ENCODE measurements at regions not wholly inside any gene's neighbourhood (a gene's known extent, or its start where the extent isn't known, plus 50 kb on each side); places are given as distances from the start of the nearest gene placed in this dataset.

DNA sequence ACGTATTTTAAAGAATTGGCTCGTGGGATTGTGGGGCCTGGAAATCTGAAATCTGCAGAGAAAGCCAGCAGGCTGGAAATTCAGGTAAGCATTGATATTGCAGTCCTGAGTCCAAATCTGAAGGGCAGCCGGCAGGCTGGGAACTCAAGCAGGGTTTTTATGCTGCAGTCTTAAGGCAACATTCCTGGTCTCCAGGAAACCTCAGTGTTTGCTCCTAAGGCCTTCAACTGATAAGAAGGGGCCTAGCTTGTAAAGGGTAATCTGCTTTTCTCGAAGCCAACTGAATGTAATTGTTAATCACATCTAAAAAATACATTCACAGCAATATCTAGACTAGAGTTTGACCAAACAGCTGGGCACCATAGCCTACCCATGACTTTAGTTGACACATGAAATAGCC lies 154.4 kb downstream of the EFNB2 start:
- DNase-seq: peak; percentile 56

DNA sequence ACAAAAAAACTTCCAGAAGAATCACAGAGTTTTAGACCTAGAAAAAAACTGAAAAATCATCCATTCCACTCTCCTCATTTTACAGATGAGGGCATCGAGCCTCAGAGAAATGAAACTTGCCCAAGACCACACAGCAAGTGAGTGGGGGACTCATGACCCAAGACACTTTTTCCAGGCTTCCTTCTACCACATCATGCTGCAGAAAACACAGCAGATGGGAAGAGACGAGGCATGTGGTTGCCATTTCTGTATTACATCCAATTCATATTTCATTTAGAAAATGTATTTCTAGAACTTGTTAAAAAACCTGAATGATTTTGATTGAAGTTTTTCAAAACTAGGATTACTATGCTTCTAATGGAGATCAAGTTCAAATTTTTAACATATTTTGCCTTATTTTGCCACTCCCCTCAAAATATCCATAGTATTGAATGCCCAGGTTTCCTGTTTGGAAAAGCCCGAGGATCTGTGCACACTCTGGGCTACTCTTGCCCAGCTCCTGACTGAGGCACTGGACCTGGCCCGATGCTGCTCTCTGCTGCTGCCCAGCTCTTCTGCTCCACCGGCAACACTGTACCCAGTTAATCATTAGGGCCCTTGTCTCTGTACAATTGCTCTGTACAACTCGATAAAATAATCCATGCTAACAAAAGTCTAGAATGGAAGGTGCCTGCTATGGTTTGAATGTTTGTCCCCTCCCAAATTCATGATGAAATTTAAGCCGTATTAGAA lies 157.4 kb downstream of the EFNB2 start:
- DNase-seq: no peak

DNA sequence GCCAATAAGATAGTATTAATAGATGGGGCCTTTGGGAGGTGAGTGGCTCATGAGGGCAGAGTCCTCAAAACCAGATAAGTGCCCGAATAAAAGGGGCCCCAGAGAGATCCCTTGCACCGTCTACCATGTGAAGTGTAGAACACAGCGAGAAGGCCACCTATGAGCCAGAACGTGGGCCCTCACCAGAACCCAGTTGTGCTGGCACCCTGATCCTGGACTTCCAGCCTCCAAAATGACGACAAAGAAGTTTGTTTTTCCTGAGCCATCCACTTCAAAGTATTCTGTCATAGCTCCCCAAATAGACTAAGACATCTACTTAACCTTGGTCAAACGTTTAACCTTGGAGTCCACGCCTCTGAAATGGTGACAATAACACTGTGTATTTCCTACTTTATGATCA lies 158.1 kb downstream of the EFNB2 start:
- no peak for DNase-seq

DNA sequence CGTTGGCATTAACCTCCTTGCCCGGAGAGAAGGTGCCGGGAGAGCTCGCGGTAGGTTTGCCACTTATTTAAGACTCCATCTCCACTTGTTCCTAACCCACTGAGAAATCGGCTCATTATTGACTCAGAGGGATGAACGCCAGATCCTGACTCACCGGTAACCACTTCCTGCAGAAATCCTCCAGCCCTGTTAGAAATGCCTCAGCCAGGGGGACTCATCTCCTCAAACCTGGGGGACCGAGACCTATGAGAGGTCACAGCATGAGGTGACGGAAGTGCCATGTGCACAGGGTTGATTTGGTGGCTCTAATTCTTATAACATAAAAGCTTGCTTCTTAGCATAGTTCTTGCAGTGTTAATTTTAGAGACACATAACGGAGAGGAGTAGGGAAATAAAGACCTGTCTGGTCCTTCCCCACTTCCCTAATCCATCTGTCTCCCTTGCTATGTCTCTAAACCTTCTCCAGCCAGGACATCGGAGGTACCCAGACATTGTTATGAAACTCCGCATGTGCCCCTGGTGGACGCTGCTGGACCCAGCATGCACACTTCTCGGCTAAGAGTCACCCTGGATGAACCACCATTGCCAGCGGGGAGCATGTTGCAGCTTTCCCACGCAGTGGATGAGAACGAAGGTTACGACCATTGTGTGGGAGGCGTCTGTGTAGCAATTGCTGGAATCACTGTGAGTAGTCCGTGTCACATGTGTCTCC lies 158.9 kb downstream of the EFNB2 start:
- peak; percentile 87 for DNase-seq

DNA sequence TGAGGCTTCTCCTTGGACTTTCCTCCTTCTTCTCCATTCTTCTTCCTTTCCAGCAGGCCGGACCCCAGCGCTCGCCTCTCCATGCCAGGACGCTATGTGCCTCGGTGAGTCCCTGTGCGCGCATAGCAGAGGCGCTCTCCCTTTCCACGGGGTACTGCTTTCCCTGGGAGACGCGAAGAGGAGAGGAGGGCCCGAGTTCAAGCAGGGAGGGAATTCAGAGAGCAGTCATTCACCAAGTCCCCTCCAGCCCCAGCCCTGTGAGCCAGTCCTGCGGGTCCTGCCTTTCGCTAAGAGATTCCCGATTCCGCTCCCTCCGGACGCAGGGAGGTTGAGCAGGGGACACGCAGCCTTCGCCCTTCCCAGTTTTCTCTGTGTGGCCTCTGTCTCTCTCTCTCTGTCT lies 160.4 kb downstream of the EFNB2 start:
- DNase-seq: no peak

DNA sequence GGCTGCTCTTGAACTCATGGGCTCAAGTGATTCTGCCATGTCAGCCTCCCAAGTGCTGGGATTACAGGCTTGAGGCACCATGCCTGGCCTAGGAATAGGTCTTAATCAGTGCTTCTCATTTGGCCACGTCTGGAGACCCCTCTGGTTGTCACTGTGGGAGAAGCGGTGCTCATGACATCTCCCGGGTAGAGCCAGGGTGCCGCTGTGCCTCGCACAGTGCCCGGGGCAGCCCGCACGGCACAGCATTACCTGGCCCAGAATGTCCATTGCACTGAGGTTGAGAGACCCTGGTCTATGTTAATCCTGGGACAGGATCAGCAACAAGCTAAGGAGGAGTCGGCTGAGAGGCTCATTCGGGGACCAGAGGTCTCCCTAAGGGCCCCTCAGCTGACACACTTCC lies 160.8 kb downstream of the EFNB2 start:
- no peak for DNase-seq

DNA sequence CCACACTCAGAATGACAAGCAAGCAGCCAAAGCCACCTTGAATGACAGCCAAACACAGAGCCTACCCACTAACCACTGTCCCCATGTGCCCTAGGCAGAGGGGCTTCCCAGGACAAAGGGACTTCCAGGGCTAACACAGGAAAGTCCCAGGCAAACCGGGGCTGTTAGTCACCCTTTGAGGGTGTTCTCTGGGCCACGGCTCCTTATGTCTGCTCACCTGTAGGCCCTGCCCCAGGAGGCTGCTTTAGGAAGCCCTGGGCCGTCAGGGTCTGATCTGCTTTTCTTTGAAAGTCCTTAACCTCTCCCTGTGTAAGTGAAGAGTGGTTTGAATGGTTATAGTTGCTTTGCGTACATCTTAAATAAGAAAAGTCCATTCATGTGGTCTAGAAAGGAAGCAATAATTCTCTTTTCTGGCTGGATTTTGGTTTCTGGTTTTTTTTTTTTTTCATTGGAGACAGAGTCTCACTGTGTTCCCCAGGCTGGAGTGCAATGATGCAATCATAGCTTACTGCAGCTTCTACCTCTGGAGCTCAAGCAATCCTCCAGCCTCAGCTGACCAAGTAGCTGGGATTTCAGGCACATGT lies 161.4 kb downstream of the EFNB2 start:
- no peak for DNase-seq

DNA sequence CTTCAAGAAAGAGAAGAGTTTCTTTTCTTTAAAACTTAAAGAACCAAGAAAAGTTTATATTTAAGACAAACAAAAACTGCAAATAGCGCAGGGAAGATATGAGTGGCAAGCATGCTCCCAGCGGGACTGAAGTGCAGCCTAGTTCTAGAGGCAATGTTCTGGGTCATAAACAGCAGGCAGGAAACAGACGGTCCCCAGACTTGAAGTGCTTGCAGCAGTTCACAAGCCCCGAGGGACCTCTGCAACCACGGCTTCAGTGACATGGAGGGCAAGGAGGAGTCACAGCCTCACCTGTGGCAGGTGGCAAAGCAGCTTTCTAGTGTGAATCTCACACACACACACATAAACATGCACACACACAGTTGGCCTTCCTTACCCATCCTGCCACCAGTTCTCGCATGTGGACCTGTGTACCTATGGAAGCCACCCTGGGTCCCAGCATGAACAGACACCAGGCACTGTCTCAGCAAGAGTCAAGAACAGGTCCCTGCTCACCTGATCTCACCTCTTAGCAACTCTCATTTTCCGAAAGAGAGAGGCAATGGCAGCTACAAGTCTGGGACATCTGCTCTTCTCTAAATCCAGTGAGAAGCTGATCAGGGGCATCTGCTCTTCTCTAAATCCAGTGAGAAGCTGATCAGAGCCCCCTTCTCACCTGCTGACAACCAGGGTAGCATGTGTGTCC lies 162.0 kb downstream of the EFNB2 start:
- DNase-seq: no peak

DNA sequence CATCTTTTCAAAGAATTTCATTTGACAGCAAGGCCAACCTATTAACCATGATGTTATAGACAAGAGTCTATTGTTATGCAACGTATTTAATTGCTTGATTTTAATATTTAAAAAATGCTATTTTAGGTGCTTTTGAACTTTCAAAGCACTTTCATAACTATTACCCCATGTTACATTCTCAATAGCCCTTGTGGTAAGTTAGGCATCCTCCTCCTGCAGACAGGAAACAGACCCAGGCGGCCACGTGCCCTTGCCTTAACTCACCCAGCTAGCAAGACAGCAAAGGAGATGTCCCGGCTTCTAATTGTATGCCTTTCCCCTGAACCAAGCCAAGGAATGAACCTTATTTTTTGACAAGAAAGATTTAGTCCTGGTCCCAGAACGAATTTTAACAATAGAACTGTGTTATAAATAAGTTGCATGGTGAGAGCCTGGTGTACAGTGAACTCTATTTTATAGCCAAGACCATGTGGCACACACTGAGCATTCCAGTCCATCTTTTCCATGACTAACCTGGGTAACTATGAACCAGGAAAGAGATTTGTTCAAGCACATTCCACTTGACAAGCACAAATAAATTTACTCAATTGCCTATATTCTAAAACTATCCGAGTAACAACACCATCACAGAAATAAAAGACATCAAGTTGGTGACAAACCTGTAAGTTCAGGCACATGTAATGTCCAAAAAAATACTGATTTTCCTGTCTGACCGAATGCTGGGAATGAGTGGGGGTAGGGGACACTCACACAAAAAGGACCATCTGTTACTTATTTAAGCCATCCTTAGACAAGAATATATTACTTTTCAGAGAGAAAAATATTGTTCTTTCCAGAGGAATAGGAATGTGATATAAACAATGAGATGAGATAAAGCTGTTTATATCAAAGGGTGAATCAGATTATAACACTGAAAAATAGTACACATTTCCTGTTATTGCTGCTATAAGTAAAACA lies 163.0 kb downstream of the EFNB2 start:
- peak; percentile 38 for DNase-seq

DNA sequence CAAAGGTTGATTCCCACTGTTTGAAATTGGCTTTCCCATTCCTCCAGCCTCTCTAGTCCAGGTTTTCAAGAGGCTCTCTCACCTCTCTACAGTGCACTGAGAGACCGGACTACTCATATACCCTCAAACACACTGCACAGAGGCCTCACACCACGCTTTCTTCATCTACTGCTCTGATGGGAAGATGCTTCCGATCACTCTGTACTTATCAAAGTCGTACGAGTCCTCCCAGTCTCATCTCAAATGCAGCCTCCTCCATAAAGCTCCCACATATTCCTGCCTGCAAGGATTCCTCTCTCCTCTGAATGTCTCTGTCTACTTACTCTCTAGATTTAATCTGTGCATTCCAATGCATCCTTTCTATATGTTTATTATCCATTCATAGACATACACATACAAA lies 164.4 kb downstream of the EFNB2 start:
- DNase-seq: no peak

DNA sequence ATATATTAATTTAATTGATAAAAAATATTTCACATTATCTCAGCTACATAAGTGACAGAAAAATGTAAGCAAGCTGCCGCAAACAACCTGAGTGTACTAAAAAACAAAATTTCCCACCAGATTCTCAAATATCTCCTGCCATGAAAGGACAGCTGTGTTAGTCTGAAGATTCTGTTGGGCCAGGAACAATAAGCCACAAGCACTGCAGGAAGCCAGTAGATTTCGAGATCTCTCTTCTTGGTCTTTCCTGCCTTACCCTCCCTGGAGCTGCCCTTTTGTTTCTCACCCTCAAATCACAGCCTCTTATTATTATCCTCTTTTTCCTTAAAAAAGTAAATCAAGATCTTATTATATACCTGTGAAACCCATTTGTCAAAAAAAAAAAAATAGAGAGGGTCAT lies 165.6 kb downstream of the EFNB2 start:
- DNase-seq: no peak

DNA sequence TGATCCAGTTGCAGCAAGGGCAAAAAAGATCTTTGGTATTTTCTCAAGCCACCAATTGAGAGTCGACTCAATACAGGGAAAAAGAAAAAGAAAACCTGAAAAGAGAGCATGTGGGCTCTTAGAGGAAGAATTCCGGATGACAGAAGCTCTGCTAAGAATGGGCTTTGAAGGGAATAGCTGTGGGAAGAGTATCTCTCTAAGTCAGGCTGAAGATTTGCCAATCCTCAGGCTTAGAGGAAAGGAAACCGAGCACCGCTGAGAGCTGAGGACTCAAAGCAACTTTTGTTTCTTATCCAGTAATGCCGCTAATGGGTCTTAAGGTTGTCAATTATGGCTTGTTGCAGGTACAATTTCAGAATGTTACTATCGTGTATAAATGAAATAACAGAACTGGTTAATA lies 166.4 kb downstream of the EFNB2 start:
- DNase-seq: no peak

DNA sequence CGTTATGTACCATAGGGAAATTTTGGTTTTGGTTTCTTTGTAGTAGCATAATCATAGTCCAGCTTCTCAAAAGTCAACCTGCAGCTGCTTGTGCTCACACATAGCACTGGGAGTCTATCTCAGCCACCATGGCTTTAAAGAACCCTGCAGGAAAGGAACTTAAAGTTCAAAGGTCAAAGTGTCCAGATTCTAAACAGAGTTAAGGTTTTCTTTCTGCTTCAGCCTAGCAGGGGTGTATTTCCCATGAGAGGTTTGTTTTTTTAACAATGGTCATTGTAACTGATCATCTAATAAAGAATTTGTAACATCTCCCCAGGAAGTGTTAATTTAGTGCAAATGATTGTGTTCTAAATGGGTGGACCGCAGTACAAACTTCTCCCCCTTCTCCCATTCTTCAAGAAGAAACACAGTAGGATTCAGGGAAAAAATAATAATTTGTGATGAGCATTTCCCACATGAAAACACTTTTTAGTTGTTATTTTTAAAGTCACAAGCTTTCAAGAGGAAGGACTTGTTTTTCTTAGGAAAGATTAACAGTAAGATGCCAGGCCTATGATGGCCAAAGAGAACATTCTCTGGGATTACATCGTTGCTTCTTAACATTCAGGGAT lies 168.0 kb downstream of the EFNB2 start:
- DNase-seq: no peak

DNA sequence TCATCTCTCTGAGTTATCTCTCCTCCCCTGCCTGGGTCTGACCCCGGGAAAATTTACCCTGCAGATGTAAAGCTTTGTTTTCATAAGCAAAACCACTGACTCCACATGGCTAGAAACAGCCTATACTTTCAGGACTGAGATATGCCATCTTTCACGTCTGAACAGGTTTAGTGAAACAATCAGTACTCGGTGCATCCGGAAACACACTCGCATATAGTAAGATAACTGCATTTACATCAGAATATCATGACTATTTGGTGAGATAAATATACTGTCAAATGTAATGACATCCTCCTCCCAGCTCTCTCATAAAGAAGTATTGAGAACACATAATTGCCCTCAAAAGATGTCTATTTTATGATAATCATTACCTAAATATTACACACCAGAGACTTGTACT lies 172.8 kb downstream of the EFNB2 start:
- no peak for DNase-seq

DNA sequence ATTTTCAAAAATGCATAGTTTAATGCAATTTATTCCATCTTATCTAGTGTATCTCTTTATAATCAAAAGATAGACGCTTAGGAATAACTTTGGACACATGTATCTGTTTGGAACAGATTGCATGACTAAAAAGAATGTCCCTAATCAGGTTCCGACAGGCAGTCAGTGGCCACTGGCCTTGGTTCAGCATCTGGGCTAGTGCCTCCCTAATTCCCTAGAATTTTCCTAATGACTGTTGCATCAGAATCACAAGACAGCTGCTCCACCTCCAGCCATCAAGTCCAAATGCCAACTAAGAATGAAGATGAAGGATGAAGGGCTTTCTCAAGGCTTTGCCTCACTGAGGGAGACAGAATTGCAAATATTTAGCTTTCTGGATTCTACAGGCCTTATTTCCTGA lies 173.8 kb downstream of the EFNB2 start:
- DNase-seq: no peak

DNA sequence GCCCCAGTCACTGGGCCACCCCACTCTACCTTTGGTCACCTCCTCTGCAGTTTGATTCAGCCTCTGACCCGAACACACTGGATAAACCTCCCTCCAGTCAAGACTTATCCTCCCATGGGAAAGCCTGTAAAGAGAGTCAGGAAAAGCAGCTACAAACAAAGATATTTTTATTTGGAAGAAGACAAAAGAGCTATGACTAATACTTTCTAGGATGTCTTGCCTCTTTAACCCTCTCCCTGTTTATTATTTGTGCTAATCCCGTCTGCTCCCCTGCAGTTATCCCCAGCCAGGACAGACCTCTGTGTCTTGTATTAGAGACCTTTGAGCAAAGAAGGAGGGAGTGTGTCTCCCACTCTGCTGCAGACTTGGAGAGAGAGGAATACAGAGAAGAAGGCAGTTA lies 178.3 kb downstream of the EFNB2 start:
- DNase-seq: no peak

DNA sequence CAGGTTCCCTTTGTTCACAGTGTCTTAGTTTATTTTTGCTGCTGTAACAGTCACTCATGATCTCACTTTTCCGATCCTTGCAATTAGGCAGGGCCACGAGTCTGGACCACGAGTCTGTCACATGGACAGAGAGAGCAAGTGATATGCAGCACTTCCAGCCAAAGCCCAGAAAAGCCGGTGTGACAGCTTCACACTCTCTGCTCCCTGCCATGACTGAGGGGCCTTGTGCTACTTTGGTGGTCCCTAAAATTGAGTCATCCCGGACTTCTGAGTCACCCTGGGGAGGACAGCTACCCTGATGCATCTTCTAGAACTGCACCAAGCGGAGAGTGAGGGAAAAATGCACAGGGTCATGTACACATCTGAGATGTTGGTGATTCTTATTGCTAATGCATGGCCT lies 179.6 kb downstream of the EFNB2 start:
- DNase-seq: no peak

DNA sequence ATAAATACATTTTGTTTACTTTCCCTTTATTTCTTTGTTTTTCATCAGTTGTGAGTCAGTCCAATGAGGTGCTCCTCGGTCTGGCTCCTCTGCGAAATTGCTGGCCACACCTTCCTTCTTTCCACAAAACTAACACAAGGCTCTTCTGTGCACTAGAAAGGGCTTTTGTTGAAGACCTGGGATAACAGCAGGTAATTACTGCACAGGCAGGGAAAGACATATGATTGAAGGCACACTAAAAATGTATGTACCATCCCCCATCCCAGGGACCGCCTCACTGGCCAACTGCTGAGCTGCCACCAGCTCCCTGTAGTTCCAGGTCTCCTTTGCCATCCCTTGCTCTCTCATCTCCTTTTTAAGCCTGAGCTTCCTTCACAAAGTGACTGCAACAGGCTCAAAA lies 180.5 kb downstream of the EFNB2 start:
- DNase-seq: no peak

DNA sequence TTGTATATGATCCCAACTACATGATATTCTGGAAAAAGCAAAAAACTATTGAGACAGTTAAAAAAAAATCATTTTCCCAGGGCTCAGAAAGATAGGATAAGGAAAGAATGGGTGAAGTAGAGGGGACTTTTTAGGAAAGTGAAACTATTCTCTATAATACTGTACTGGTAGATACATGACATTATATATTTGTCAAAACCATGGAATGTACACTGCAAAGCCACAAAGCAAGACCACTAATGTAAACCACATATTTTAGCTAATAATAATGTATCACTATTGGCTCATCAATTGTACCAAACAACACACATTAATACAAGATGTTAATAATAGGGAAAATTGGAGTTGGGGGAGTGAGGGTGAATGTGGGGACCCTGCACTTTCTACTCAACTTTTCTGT lies 182.6 kb downstream of the EFNB2 start:
- no peak for DNase-seq

DNA sequence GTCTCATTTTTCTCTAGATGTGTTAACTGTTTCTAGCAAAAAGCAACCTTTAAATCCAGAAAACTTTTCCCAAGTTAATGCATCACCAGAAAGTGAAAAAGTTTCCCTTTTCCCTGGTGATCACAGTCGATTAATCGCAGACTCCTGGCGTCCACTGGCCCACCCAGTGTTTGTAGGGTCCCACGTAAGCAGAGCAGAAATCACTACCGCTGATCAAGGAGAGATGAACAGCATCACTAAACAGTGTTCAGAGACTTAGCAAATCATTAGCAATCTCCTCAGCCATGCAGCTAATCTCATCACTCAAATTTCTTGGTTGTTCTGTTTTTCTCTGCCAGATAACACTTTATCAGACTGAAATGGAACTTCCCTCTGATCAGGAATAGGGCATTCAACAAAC lies 184.2 kb downstream of the EFNB2 start:
- no peak for DNase-seq

DNA sequence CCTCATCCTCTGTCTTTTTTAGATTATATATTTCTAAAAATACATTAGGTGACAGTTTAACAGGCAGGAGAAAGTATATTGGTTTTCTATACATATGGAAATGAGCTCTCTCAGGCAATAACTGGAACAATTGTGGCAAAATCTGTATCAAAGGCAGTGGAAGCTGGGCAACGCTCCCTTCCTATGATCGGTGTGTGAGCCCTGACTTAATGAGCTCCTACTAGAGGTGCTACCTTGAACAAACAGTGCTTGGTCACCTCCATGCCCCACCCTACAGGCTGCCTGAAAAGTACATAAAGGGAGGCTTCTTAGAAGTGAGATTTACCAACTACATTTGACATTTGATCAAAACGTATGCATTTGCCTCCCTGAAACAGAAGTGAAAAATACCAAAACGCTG lies 185.3 kb downstream of the EFNB2 start:
- DNase-seq: no peak
